ENCODE measurements at regions not wholly inside any gene's neighbourhood (a gene's known extent, or its start where the extent isn't known, plus 50 kb on each side); places are given as distances from the start of the nearest gene placed in this dataset.

- TF ChIP-seq CTCF (conservative IDR thresholded peaks at IDR 0.05; ENCODE audit: low read depth, low read length) = no peak
- no peak overlapping the region for H3K4me3 ChIP-seq (ENCODE audit: low read length)
- DNase-seq (ENCODE audit: low read depth) = no peak
These were observed 1532.0 kb downstream of the PCDH18 start for GRCh38 chr4:136000246-136000645.

DNA sequence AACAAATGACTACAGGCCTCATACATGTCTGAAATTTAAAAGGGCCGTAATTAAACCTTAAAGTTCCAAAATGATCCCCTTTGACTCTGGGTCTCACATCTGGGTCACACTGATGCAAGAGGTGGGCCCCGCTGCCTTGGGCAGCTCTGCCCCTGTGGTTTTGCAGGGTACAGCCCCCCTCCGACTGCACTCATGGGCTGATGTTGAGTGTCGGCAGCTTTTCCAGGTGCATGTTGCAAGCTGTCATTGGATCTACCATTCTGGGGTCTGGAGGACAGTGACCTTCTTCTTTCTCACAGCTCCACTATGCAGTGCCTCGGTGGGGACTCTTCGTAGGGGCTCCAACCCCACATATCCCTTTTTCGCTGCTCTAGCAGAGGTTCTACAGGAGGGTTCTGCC, 1537.9 kb downstream of the PCDH18 start:
- TF ChIP-seq CTCF (conservative IDR thresholded peaks at IDR 0.05; ENCODE audit: low read depth, low read length) = no peak
- DNase-seq (ENCODE audit: low read depth) = no peak
- no peak overlapping the region for H3K4me3 ChIP-seq (ENCODE audit: low read length)

- no peak for DNase-seq (ENCODE audit: low read depth)
- no peak for TF ChIP-seq CTCF (conservative IDR thresholded peaks at IDR 0.05; ENCODE audit: low read depth, low read length)
- H3K4me3 ChIP-seq (ENCODE audit: low read length) = no peak overlapping the region
These were observed 1555.4 kb downstream of the PCDH18 start for GRCh38 chr4:135976860-135977259.

GRCh38 chr4:135966936-135967335, 1565.4 kb downstream of the PCDH18 start:
- no peak for TF ChIP-seq CTCF (conservative IDR thresholded peaks at IDR 0.05; ENCODE audit: low read depth, low read length)
- no peak for DNase-seq (ENCODE audit: low read depth)
- H3K4me3 ChIP-seq (ENCODE audit: low read length) = no peak overlapping the region

DNA sequence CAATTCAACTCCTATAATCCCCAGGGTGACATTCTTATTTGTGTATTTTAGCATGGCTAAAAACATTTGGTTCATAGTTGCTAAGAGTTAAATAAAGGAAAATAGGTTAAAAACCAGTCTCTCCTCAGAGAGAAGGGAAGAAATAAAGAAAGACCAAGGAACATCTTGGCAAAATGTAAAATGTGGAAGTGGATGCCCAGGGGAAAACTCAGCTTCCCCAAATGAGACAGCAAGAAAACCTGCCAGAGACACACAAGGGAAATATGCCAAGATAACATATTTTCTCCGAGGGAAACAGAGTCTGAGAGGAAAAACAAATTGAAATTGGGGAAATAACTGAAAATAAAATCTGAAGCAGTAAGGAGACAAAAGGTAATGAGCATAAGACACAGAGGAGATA, 1569.3 kb downstream of the PCDH18 start:
- DNase-seq (ENCODE audit: low read depth) = no peak
- no peak for TF ChIP-seq CTCF (conservative IDR thresholded peaks at IDR 0.05; ENCODE audit: low read depth, low read length)

GRCh38 chr4:135949931-135950330, 1582.4 kb downstream of the PCDH18 start:
- H3K4me3 ChIP-seq (ENCODE audit: low read length) = no peak overlapping the region
- TF ChIP-seq CTCF (conservative IDR thresholded peaks at IDR 0.05; ENCODE audit: low read depth, low read length) = no peak
- peak; percentile 92 for DNase-seq (ENCODE audit: low read depth)

More for the DNA sequence above, 1569.3 kb downstream of the PCDH18 start:
- no peak overlapping the region for H3K4me3 ChIP-seq (ENCODE audit: low read length)

GRCh38 chr4:135948797-135949196, 1583.5 kb downstream of the PCDH18 start:
- DNase-seq (ENCODE audit: low read depth) = no peak
- H3K4me3 ChIP-seq (ENCODE audit: low read length) = no peak overlapping the region
- no peak for TF ChIP-seq CTCF (conservative IDR thresholded peaks at IDR 0.05; ENCODE audit: low read depth, low read length)
